ENCODE measurements at regions not wholly inside any gene's neighbourhood (a gene's known extent, or its start where the extent isn't known, plus 50 kb on each side); places are given as distances from the start of the nearest gene placed in this dataset.

DNA sequence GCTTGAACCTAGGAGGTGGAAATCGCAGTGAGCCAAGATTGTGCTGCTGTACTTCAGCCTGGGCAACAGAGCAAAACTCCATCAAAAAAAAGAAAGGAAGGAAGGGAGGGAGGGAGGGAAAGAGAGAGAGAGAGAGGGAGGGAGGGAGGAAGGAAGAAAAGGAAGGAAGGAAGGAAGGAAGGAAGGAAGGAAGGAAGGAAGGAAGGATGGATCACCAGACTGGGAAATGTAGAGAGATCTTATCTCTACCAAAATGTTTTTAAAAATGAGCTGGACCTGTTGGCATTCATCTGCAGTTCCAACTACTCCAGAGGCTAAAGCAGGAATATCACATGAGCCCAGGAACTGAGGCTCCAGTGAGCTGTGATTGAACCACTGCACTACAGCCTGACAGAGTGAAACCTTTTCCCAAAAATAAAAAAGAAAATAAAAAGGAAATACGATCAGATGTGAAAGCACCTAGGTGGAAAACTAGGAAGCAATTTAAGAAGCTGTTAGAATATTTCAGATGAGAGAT lies 239.4 kb downstream of the CDH7 start:
- H3K27me3 ChIP-seq (ENCODE audit: control insufficient read depth, insufficient read depth, low read length) = no peaks in the 10 kb centered on the region
- H3K4me3 ChIP-seq (ENCODE audit: low read depth, low read length) = no peak overlapping the region
- no peak for DNase-seq (ENCODE audit: low read depth, low spot score)
- ChIA-PET CTCF (no interaction called here), POLR2A (no interaction called here)
- no peaks in the 10 kb centered on the region for H3K9me3 ChIP-seq (ENCODE audit: control insufficient read depth, insufficient read depth, low read length)
- no peak overlapping the region for H3K27ac ChIP-seq (ENCODE audit: low read depth, low read length)
- no peak for TF ChIP-seq CTCF (IDR thresholded peaks at IDR 0.05; ENCODE audit: low read depth, low read length)

DNA sequence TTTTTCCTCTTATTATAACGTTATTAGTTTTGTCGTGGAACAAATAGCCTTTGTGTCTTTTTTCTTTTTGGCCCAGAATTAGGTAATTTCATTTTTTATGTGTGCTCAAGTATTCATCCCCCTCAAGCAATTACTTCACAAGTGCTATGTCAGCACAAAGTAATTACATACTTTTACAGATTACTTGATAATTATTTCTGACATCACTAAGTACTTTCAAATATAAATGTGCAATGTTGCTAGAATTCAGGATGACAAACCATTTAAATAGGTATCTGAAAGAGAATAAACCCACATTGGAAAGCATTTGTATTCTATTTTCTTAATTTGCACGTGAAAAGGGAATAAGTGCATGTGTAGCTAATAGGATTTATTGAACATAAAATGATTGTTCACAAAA lies 238.2 kb downstream of the CDH7 start:
- ChIA-PET POLR2A (no interaction called here), CTCF (no interaction called here)
- Histone ChIP-seq H3K27me3 (ENCODE audit: control insufficient read depth, insufficient read depth, low read length) (no peaks in the 10 kb centered on the region), H3K9me3 (ENCODE audit: control insufficient read depth, insufficient read depth, low read length) (no peaks in the 10 kb centered on the region), H3K27ac (ENCODE audit: low read depth, low read length) (no peak overlapping the region), H3K4me3 (ENCODE audit: low read depth, low read length) (no peak overlapping the region)
- DNase-seq (ENCODE audit: low read depth, low spot score) = no peak
- TF ChIP-seq CTCF (IDR thresholded peaks at IDR 0.05; ENCODE audit: low read depth, low read length) = no peak

DNA sequence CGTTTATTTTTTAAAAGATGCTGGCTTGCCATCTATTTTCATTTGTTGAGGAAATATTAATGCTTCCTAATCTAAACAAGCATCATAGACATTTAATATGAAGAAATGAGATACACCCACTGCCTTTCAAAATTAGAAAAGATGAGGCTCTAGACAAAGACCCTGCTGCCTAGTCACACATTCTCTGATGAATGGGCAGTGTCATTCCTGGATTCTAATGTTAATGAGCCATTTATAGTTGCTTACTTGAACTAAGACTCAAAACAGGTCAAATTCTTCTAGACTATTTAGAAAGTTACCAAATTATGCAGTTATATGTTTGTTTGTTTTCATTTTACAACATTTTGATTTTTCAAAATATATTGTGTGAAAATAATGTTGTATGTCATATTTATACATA lies 237.6 kb downstream of the CDH7 start:
- Histone ChIP-seq H3K4me3 (ENCODE audit: low read depth, low read length) (no peak overlapping the region), H3K27me3 (ENCODE audit: control insufficient read depth, insufficient read depth, low read length) (no peaks in the 10 kb centered on the region), H3K9me3 (ENCODE audit: control insufficient read depth, insufficient read depth, low read length) (no peaks in the 10 kb centered on the region), H3K27ac (ENCODE audit: low read depth, low read length) (no peak overlapping the region)
- TF ChIP-seq CTCF (IDR thresholded peaks at IDR 0.05; ENCODE audit: low read depth, low read length) = no peak
- no peak for DNase-seq (ENCODE audit: low read depth, low spot score)
- CTCF ChIA-PET = no interaction called here
- POLR2A ChIA-PET = no interaction called here

GRCh38 chr18:65983750-65984149 lies 232.9 kb downstream of the CDH7 start:
- CTCF ChIA-PET = no interaction called here
- TF ChIP-seq CTCF (IDR thresholded peaks at IDR 0.05; ENCODE audit: low read depth, low read length) = no peak
- H3K27ac ChIP-seq (ENCODE audit: low read depth, low read length) = no peak overlapping the region
- POLR2A ChIA-PET = no interaction called here
- H3K4me3 ChIP-seq (ENCODE audit: low read depth, low read length) = no peak overlapping the region
- peaks cover 7% of the 10 kb centered on the region for H3K9me3 ChIP-seq (ENCODE audit: control insufficient read depth, insufficient read depth, low read length)
- no peaks in the 10 kb centered on the region for H3K27me3 ChIP-seq (ENCODE audit: control insufficient read depth, insufficient read depth, low read length)
- no peak for DNase-seq (ENCODE audit: low read depth, low spot score)

- Histone ChIP-seq H3K9me3 (ENCODE audit: control insufficient read depth, insufficient read depth, low read length) (peaks cover 18% of the 10 kb centered on the region), H3K4me3 (ENCODE audit: low read depth, low read length) (no peak overlapping the region), H3K27ac (ENCODE audit: low read depth, low read length) (no peak overlapping the region), H3K27me3 (ENCODE audit: control insufficient read depth, insufficient read depth, low read length) (no peaks in the 10 kb centered on the region)
- CTCF ChIA-PET = no interaction called here
- DNase-seq (ENCODE audit: low read depth, low spot score) = no peak
- no peak for TF ChIP-seq CTCF (IDR thresholded peaks at IDR 0.05; ENCODE audit: low read depth, low read length)
- POLR2A ChIA-PET = no interaction called here
These were observed 224.7 kb downstream of the CDH7 start for GRCh38 chr18:65975536-65975935.

All from AG04450 (cell line).